HG03066 (cell line): ENCODE measurements at regions not wholly inside any gene's neighbourhood (a gene's known extent, or its start where the extent isn't known, plus 50 kb on each side); places are given as distances from the start of the nearest gene placed in this dataset.
"Not testable (repeated sequence)": the region's sequence is repeated elsewhere in the genome, so short reads cannot be mapped to it uniquely, and the experiment has no call there.

Experiments
- ATAC-seq: cut with Tn5 transposase; IDR thresholded peaks from one replicate; pipeline ENCODE4 v1.9.1; 2021; ENCODE audit warnings: low read depth; ENCODE audit not compliant: unreplicated experiment

DNA sequence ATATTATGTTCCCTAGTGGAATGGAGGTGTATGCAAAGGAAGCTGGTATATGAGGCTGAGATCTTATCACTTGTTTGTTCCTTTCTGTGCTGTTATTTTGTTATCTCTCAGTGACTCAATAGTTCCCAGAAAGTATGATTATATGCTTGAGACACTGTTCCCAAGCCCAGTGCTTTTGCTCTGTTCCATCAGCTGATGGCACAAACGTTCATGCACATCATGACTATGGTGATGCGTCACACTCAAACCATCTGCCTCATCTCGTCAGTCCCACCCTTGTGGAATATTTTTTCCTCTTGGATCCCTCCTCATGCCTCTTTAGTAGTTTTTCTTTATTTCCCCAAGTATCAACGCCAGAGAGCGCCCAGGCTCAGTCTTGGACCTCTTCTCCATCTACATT lies 786.9 kb downstream of the AACS start:
- ATAC-seq = no peak

GRCh38 chr12:125852679-125853078 lies 787.4 kb downstream of the AACS start:
- ATAC-seq = no peak

- no peak for ATAC-seq
These were observed 788.4 kb downstream of the AACS start for GRCh38 chr12:125853670-125854069.

DNA sequence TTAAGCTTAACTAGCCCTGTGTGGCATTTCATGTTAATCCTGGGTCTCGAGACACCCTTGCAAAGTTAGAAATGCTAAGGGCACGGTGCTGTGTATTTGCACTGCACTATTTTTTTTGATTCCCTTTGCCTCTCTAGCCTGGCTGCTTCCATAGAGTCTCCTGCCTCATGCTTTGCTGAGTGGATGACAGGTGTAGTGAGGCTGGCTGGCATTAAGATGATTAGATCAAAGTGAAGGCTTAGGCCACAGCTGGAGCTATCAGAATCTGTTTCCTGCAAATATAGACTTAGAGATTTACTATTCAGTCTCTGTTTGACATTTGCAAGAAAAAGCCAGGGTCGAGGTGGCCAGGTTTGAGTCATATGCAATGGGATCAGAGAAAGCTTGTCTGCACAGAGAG lies 791.1 kb downstream of the AACS start:
- no peak for ATAC-seq

DNA sequence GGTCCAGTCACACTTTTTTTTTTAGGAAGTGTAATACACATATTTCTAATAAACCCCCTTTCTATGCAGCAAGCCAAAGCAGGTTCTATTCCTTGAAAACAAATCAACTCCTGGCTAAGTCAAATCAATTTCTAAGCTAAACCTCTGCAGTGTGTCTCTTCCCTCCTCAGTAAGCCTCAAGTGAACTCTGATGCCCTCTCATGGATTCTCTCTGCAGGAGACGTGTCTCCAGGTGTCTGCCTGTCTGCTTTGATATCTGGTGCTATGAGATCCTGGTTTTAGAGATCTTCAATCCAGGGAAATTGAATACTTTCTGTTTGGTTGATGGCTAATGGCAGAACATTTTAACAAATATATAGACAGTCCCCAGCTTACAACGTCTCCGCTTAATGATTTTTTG lies 791.7 kb downstream of the AACS start:
- ATAC-seq = no peak

- ATAC-seq = no peak
These were observed 795.5 kb downstream of the AACS start for GRCh38 chr12:125860672-125861288.

DNA sequence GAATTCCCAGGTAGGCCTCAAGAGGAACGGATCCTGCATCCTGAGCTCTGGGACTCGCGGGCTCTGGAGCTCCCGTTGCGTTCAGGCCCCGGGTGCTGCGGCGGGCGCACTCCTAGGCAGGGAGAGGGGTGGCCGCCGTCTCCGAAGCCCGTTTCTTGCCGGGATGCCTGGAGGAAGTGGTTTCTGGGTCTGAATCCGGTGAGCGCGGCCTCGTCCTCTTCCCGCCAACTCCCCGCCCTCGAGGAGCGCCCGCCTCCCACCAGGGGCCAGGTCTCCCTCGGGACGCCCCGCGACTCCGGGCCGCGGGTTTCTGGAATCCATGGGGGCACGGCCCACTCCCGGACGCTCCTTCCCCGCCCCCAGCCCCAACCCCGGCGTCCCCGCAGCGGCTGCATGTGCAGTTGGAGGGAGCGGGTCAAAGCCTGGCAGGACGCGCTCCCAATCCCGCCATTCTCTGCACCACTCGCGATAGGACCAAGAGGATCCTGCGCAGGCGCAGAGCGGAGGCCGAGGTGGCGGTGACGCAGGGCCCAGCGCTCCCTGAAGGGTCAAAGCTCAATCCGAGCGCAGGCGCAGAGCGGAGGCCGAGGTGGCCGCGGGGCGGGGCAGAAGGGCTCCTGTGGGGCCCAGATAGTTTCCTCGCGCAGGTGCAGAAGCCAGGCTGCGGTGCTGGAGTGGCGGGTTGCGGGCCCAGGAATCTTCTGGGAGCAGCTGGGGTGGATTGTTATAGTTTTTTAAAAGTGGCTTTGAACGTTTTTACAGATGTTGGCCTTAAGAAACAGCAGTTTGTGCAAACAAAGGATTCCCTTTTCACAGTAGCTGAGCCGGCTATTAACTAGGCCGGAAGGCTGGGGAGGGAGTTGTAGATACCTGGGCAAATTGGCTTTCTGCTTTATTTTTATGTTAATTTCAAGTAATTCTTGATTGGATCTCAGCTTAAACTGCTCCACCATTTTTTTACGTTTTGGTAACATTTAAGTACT lies 796.4 kb downstream of the AACS start:
- ATAC-seq = no peak

GRCh38 chr12:125865236-125865635 lies 800.0 kb downstream of the AACS start:
- not testable (repeated sequence) for ATAC-seq

DNA sequence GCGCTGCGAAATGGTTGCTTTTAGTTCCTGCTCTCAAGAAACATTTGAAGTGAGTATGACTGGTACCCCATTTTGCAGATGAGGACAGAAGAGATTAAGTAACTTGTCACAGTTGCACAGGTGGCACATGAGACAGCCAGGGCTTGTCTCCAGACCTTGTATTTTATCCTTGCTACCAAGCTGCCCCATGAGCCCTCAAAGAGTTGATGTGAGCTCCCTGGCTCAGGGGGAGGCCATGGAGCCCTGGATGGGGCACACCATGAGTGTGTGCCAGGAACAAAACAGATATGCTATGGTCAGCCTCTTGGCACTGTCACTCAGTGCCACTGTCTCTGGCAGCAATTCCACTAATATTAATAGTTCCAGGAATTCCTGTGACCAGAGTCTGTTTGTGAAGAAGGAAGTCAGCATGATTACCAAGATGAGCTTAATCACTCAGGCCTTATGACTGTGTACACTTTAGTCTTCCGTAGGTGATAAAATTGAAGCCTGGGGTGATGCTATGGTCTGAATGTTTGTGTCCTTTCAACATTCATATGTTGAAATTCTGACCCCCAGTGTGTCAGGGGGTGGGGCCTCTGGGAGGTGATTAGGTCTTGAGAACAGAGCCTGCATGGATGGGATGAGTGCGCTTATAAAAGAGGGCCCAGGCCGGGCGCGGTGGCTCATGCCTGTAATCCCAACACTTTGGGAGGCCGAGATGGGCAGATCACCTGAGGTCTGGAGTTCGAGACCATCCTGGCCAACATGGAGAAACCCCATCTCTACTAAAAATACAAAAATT lies 806.8 kb downstream of the AACS start:
- no peak for ATAC-seq

- no peak for ATAC-seq
These were observed 807.8 kb downstream of the AACS start for GRCh38 chr12:125873016-125873415.

DNA sequence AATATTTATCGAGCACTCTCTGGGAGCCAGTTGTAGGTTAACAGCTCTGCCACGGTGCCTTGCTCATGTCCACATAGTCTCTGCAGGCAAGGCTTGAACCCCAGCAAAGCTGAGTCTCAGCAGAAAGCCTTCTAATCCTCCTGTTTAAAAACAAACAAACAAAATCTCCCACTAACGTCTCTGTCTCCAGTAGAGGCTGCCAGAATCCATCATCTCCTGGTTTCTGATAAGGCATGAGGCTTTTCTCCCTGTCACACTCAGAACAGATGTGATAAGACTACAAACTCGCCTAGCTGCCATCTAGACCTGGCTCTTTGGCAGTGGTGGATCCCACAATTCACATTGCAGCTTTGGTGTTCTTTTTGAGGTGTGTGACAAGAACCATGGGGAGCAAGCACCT lies 813.2 kb downstream of the AACS start:
- no peak for ATAC-seq

DNA sequence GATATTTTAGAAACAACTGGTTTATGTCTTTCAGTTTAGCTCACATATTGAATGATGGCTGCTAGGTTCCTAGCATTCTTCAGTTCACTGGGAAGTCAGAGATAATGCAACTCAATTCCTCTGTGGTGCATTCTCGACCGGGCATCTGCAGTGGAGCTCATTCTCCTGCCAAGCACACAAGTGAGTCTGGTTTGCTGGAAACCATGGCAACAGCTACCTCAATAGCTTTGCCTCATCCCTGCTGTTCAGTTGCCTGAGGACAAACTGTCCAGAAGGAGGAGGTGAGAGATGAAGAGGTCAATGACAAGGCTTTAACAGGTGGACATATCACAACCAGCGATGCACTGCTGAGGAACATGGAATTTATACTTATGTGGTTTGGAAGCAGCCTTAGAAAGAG lies 816.9 kb downstream of the AACS start:
- no peak for ATAC-seq

GRCh38 chr12:125888921-125889320 lies 823.7 kb downstream of the AACS start:
- ATAC-seq = no peak

DNA sequence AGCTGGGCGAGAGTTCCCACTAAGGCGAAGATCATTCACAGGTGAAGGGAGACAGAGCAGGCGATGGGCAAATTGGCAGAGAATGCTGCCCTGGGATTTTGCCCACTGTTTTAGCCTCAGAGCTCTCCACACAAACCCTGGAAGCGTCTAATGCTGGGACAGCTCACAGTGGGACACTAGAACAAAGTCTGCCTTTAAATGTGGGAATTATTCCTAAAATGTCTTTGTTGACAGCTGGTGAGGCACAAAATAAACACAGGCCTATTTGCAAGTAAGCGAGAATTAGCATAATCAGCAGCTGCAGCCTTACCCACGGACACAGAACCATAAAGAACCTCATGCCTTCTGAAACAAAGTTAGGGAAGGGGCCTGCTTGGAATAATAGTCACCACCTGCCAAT lies 824.5 kb downstream of the AACS start:
- no peak for ATAC-seq

DNA sequence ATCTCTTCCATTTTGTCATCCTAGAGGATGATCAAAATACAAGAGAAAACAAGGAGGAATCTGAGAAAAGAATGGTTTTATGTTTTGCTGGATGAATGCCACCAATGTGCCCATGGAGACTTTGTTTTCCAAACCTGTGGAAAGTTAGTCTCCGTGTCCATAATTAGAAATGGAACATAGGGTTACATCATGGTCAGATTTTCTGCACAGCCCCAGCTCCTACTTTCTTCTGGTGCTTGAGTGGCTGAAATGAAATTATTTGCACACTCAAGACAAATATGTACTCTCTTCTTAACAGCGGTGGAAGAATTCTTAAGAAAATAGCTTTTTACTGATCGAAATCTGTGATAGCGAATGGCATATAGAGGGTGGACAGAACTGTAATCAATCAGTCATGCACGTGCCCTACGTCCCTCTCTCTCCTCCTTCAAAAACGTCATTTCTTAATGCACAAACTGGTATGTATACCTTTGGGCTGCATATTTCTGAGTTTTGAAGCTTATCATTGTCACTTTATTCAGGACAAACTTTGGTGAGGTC lies 825.2 kb downstream of the AACS start:
- ATAC-seq = no peak

GRCh38 chr12:125890971-125891370 lies 825.7 kb downstream of the AACS start:
- no peak for ATAC-seq

GRCh38 chr12:125892276-125892675 lies 827.0 kb downstream of the AACS start:
- ATAC-seq = no peak

DNA sequence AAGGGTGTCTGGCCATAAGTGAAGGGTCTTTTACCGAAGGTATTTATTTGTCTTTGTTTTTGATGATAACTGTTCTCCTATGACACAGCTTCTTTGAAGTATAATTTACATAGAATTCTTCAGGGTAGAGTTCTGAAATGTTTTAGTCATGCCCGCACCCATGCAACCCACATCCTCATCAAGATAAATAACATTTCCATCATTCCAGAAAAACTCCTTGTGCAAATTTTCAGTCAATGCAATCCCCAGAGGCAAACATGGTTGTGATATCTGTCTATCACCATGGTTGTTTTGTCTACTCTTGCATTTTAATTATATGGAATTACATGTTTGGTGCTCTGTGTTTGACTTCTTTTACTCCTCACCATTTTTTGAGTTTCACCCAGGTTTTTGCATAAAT lies 837.8 kb downstream of the AACS start:
- no peak for ATAC-seq

DNA sequence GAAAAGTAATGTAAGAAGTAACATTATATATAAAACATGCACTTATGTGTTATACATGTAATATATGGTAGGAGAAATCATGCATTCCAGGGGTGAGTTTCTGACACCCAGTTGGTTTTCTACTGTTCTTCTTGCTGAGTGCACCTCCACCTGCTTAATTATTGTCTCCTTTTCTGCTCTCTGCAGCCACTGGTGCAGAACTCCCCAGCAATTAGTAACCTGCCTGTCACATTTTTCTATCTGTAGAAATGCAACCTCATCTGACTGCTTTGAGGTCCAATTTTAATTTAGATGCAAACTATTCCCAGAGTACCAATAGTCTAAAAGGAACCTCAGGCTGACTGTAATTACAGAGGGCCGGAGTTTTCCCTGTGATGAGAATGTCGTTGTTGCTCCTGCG lies 842.1 kb downstream of the AACS start:
- ATAC-seq = no peak

GRCh38 chr12:125919856-125920470 lies 854.7 kb downstream of the AACS start:
- ATAC-seq = no peak

GRCh38 chr12:125922330-125922729 lies 857.1 kb downstream of the AACS start:
- ATAC-seq = no peak
